ENCODE measurements at regions not wholly inside any gene's neighbourhood (a gene's known extent, or its start where the extent isn't known, plus 50 kb on each side); places are given as distances from the start of the nearest gene placed in this dataset.

- no peak for TF ChIP-seq CTCF (IDR thresholded peaks at IDR 0.05)
- no peak for TF ChIP-seq POLR2A (IDR thresholded peaks at IDR 0.05)
These were observed 63.0 kb downstream of the DISP1 start for GRCh38 chr1:222877854-222878253.

All from vagina (tissue), 2 donors.